C4-2B (cell line): ENCODE measurements at regions not wholly inside any gene's neighbourhood (a gene's known extent, or its start where the extent isn't known, plus 50 kb on each side); places are given as distances from the start of the nearest gene placed in this dataset.

Experiments
- H3K27ac ChIP-seq: fragments of 450-650 bp; 2 replicates; pipeline ENCODE4 v1.5.1; 2017
- CTCF ChIP-seq: fragments of 450-650 bp; conservative IDR thresholded peaks from 2 replicates; pipeline ENCODE4 v1.5.1; 2017; ENCODE audit warnings: mild to moderate bottlenecking
- ZFX ChIP-seq: fragments of 450-650 bp; IDR thresholded peaks from 2 replicates; pipeline ENCODE4 v1.6.1; 2017

- no peak overlapping the region for H3K27ac ChIP-seq
- TF ChIP-seq ZFX (no peak), CTCF (no peak)
Measured at GRCh38 chr3:40999682-41000081, 199.6 kb upstream of the CTNNB1 start.

DNA sequence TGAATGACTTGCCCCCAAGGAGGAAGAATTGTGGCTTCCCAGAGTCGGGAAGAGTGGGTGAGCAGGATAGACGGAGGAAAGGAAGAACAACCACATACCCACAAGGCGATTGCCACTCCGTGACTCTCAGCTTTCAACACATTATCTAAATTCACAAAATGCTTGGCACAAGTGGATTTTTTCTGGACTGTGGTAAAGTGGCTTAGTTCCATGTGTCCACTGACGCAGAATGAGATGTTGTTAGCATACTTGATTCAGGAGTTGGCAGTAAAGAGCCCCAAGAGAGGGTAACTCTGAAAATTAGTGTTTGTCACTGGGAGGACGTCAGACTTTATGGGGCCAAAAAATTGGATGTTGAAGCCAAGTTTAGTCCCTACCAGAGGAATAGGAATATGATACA lies 198.8 kb upstream of the CTNNB1 start:
- TF ChIP-seq ZFX, result no peak

DNA sequence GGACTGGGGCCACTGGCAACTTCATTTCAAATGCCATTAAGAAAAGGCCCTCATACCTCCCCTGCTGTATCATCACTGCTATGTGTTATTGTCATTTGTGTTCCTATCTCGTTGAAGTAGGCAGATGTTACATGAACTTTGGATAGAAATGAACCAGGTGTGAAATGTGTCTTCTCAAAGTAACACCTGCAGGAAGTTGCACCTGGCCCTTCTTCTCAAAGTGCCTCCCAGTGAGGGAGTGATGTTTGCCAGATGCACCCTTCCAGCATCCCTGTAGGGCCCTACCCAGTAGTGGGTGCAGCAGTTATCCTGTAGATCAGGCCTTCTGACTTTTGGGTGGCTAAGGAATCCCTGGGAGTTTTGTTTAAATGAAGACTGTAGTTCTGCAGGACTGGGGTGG lies 197.7 kb upstream of the CTNNB1 start:
- TF ChIP-seq CTCF (no peak), ZFX (no peak)
- no peak overlapping the region for H3K27ac ChIP-seq

More for the DNA sequence above, 198.8 kb upstream of the CTNNB1 start:
- H3K27ac ChIP-seq, result no peak overlapping the region

DNA sequence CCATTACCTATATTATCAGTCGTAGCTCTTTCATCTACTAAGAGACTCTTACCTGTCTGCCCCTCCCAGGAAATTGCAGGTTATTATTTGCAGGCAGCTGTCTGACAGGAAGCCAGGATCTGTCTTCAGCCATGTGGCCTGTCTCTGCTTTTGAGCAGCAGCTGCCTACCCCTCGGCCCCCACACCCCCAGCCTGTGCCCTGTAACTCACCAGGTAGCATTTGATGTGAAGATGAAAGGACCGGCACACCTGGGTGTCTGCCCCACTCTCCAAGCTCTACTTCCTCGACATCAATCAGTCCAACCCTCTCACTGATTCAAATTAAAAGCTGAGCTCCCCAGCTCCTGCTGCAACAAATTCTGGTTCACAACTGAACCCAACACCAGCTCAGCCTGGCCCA lies 197.2 kb upstream of the CTNNB1 start:
- H3K27ac ChIP-seq, result no peak overlapping the region
- TF ChIP-seq ZFX (no peak), CTCF (no peak)

GRCh38 chr3:41007399-41007798 lies 191.9 kb upstream of the CTNNB1 start:
- TF ChIP-seq ZFX (no peak), CTCF (no peak)
- no peak overlapping the region for H3K27ac ChIP-seq

GRCh38 chr3:41011854-41012253 lies 187.5 kb upstream of the CTNNB1 start:
- H3K27ac ChIP-seq, result no peak overlapping the region
- TF ChIP-seq CTCF (no peak), ZFX (no peak)

- no peak overlapping the region for H3K27ac ChIP-seq
- TF ChIP-seq ZFX (no peak), CTCF (no peak)
Measured at GRCh38 chr3:41018855-41019254, 180.4 kb upstream of the CTNNB1 start.

DNA sequence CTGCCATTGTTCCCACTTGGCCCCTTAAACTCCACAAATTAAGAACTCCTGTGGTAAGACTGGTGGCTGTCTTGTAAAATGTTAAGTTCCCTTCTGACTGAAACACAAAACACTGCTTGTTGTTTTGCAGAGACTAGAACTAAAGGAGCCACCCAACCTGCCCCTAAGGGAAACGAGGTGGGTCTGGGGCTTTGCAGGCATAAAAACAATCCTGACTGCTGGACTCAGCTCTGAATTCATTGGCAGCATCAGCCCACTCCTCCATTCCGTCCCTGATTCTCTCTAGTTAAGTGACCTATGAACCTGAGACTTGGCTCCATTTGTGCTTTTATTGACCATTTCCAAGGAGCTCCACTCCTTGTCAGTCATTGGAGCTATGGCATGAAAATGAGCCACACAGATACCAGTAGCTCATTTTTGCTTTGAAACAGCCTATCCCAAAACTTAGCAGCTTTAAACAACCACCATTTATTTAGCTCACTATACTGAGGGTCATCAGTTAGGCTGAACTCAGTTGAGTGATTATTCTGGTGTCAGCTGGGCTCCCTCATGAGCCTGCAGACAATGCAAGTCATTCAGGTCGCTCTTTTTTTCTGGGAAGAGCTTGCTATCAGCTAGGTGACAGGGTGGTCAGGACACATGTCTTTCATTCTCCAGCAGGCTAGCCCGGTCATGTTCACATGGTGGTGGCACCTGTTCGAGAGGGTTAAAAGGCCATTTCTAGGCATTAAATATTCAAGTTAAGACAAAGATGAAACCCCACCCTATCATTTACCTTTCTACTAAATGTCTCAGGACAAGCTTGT lies 175.1 kb upstream of the CTNNB1 start:
- TF ChIP-seq ZFX (no peak), CTCF (no peak)
- H3K27ac ChIP-seq, result no peak overlapping the region
